ENCODE measurements at regions not wholly inside any gene's neighbourhood (a gene's known extent, or its start where the extent isn't known, plus 50 kb on each side); places are given as distances from the start of the nearest gene placed in this dataset.
"Not testable (repeated sequence)": the region's sequence is repeated elsewhere in the genome, so short reads cannot be mapped to it uniquely, and the experiment has no call there.

DNA sequence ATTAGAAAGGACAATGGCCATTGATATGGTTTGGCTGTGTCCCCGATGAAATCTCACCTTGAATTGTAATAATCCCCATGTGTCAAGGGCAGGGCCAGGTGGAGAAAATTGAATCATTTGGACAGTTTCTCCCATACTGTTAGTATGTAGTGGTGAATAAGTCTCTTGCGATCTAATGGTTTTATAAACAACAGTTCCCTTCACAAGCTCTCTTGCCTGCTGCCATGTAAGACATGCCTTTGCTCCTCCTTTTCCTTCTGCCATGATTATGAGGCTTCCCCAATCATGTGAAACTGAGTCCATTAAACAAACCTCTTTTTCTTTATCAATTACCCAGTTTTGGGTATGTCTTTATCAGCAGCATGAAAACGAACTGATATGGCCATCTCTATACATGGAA is 302.7 kb downstream of the SFMBT2 start:
- no peak for DNase-seq

DNA sequence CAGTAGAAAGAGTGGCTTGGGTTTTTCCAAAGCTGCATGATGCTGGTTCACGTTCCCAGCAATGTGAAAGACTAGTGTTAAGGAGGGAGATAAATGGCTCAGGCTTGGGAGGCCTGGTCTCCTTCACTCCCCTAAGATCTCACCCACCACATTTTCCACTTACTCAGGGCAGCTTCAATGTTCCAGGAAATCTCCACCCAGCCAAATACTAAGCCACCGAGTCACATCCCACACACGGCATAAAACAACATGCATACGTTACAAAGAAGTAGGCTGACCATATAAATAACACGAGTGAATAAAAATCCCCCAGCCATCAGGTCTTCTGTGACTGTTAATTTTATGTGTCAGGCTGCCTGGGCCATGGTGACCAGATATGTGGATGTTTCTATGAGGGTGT is 303.5 kb downstream of the SFMBT2 start:
- no peak for DNase-seq

- not testable (repeated sequence) for DNase-seq
These were observed 306.5 kb downstream of the SFMBT2 start for GRCh38 chr10:7104379-7104778.

- no peak for DNase-seq
These were observed 308.1 kb downstream of the SFMBT2 start for GRCh38 chr10:7102557-7103349.

- DNase-seq = no peak
These were observed 308.8 kb downstream of the SFMBT2 start for GRCh38 chr10:7102084-7102483.

GRCh38 chr10:7101451-7101850 is 309.4 kb downstream of the SFMBT2 start:
- DNase-seq = no peak

DNA sequence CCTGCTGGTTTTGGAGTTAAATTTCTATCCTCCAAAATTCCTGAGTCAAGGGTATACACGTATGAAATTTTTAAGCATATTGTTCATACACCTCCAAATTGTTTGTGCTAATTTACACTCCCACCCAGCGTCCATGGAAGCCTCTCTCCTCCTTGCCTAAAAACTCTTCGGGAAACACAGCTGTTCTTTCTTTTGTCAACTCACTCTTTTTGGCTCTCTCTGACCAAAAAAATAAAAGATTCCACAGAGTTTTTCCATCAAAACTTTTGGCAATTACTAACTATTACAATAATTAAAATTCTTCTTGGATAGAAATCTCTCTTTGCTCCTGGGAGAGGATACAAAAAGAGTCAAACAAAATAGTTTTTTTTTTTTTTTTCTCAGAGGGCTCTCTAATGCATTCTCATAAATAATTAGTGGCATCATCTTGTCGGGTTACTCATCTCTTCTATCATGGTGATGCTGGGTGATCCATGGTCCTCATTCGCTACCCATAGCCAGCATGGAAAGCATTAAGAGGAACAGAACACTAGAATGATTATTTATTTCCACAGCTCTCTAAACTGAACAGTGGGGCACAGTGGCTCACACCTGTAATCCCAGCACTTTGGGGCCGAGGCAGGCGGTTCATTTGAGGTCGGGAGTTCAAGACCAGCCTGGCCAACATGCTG is 310.7 kb downstream of the SFMBT2 start:
- no peak for DNase-seq

- DNase-seq = no peak
These were observed 312.6 kb downstream of the SFMBT2 start for GRCh38 chr10:7098160-7098762.

DNA sequence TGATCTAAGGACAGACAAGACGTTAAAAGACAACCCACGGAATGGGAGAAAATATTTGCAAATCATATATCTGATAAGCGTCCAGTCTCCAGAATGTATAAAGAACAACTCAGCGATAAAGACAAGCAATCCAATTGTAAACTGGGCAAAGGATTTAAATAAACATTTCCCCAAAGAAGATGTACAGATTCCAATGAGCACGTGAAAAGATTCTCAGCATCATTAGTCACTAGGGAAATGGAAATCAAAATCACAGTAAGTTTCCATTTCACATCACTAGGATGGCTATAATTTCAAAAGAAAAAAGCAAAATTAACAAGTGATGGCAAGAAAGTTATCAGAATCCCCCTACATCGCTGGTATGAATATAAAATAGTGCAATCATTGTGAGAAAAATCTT is 316.1 kb downstream of the SFMBT2 start:
- DNase-seq = no peak

GRCh38 chr10:7093368-7093767 is 317.5 kb downstream of the SFMBT2 start:
- DNase-seq = no peak

GRCh38 chr10:7092603-7093002 is 318.2 kb downstream of the SFMBT2 start:
- no peak for DNase-seq

DNA sequence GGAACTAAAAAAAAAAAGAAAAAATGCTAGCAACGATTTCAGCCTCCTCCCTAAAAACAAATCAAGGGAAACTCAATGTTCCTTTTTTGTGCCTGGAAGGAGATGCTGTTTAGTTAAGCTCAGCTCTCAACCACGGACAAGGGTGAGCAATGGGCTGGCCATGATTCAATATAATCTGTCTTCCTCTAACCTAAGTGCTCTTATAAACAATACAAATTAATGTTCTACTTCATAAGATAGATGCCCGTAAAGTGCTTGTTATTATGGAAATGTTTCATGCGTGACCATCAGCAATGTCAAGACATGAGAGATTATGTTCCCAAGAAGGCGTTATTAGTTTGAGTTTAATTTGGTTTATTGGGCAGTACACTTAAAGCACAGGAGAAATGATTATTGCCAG is 320.3 kb downstream of the SFMBT2 start:
- no peak for DNase-seq

GRCh38 chr10:7085913-7086589 is 324.8 kb downstream of the SFMBT2 start:
- DNase-seq = no peak

GRCh38 chr10:7085147-7085912 is 325.5 kb downstream of the SFMBT2 start:
- DNase-seq = no peak

DNA sequence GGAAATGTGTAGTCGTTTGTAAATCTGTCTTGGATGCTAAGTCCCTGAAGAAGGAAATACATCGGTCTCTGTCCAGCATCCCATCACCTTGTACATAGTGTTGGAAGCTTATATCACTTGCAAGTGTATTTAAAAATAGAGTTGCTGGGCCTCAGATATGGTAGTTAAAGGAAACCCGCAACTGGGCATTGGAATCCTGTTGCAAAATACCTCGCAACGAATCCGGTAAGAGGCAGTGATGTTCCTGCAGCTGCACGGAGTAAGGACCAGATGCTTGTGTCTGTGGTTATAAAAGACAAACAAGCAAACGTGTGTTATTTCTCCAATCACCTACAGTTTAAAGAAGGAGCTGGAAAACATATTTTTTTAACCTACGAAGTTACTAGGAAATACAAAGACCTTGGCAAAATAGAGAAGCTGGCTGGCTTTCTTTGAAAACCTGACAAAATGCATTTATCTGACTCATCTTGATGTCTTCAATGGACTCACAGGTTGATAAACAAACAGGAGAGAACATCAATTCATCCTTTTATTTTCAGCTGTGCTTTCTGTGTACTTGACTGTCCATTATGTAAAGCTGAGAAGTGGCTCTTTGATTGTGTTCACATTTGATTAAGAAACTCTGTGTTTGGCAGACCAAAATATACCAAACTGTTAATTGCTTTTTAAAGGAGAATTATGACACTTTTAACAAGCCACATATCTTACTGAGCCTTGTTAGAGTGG is 326.4 kb downstream of the SFMBT2 start:
- DNase-seq = no peak

DNA sequence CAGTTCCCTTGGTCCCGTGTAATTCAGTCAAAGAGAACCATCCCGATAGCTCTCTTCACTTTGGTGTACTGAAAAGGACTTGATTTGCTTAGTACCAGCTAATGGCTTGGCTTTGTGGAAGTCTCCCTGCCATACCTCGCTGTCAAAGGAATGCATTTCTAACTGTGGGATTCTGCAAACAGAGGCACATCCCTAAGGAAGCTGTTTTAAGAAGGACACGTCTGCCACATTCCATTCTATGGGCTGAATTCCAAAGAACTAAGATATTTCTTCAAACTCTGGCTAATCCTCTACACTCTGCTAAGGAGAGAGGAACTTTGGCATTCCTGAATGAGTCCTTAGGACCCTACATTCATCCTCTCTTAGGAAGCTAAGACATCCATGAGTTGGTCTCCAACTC is 327.9 kb downstream of the SFMBT2 start:
- no peak for DNase-seq

DNA sequence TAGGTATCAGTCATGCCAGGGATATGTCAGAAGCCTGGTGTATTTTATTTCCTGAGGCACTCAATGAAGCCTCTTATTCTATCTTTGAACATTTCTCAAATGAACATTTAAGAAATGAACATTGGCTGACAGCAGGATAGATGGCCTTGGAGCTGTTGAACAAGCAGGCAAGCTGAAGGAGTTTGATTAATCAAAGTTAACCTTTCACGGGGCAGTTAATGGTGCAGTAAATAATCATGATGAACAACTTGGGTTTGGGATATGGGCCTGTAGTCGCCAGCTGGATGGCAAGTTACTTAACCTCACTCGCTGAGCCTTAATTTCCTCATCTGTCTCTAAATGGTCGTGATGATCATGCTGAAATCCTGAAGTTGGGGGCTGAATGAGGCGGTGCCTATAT is 333.0 kb downstream of the SFMBT2 start:
- DNase-seq = no peak

- DNase-seq = no peak
These were observed 335.0 kb downstream of the SFMBT2 start for GRCh38 chr10:7075851-7076250.

DNA sequence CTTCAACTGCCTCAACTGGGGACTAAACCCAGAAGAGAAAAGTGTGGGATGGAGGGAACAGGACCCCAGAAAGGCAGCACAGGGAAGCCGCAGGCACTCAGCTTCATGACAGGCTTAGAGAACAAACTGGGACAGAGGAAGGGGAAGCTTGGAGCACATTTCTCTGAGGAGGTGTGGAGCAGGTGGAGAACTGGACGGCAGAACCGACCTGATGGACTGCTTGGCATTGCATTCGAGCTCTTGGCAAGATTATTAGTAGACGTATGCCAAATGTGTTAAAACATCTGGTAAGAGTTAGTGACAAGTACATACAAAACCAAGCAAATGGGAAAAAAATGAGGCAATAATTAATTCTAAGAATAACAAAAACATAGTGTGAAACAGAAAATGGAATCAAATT is 335.7 kb downstream of the SFMBT2 start:
- DNase-seq = no peak

DNA sequence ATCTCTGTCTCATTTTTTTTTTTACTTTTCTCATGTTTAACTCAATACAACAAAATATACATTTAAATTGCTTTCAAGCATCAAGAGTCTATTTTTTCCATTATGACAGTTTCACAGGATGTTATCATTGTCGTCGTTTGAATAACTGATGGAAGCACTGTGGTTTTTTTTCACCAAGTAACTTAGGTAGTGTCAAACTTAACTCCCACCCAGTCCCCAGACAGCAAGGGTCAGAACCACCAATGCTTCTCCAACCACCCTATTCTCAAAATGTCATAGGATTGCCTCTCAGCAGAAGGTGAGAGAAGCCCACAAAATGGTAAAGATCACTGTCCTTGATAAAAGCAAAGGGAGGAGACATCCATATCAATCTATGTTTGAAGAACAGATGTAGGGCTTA is 339.4 kb downstream of the SFMBT2 start:
- no peak for DNase-seq

DNA sequence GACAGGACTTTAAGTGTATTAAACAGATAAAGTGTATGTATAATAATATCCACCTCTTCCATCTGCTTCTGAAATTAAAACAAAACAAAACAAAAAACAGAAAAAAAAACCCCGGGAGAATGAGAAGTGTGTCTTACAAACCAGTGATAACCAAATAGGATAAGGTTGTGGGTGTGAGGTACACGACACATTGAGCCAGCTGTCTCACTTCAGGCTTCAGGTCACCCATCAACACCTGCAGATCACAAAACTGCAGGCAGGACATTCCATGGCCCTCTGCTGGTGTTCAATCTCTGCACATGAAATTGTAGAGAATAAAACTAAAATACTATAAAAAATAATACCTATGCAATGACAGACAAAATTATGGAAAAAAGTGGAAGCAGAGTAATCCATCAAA is 339.9 kb downstream of the SFMBT2 start:
- DNase-seq = no peak

GRCh38 chr10:7069706-7070105 is 341.1 kb downstream of the SFMBT2 start:
- DNase-seq = no peak
